Common myeloid progenitor, CD34-positive (primary cell): ENCODE measurements at regions not wholly inside any gene's neighbourhood (a gene's known extent, or its start where the extent isn't known, plus 50 kb on each side); places are given as distances from the start of the nearest gene placed in this dataset.
A peak's percentile ranks its signal among the peaks of the same experiment; 100 is the strongest.
"Not testable (repeated sequence)": the region's sequence is repeated elsewhere in the genome, so short reads cannot be mapped to it uniquely, and the experiment has no call there.

Source experiments
- CTCF ChIA-PET: fragments of 350-600 bp; sonication (Branson Sonifier 250); formaldehyde crosslinking; loops from one replicate; lab custom pipeline; 2021; ENCODE audit warnings: antibody characterized with exemption; lab: Charles Lee
- POLR2A ChIA-PET: fragments of 350-600 bp; sonication (Branson Sonifier 250); formaldehyde crosslinking; loops from one replicate; lab custom pipeline; 2021; ENCODE audit warnings: antibody characterized with exemption; lab: Charles Lee
- DNase-seq, 3 donors: peaks; one replicate each; pipeline versions ENCODE4 v3.0.0 to v3.0.0-alpha.2; 2013
- H3K27ac ChIP-seq, 2 experiments: 1 replicate in 1 of 2; 2 replicates in 1 of 2; pipeline ENCODE4 v1.7.0; 2013; ENCODE audit warnings: inconsistent platforms in 2 of 2, low read length in 2 of 2, mild to moderate bottlenecking in 2 of 2, low read depth in 1 of 2, moderate library complexity in 1 of 2; ENCODE audit not compliant: severe bottlenecking in 2 of 2, insufficient read depth in 1 of 2, poor library complexity in 1 of 2
- H3K27me3 ChIP-seq, 5 experiments: replicated peaks in 2 of 5; 1 replicate in 3 of 5; 2 replicates in 2 of 5; pipeline versions ENCODE4 v1.6.1 to v1.7.0; 2013; ENCODE audit warnings: low read length in 4 of 5, mild to moderate bottlenecking in 2 of 5, moderate library complexity in 2 of 5, inconsistent platforms in 1 of 5; ENCODE audit not compliant: insufficient read depth in 5 of 5, control insufficient read depth in 4 of 5
- H3K36me3 ChIP-seq, 4 experiments: 1 replicate in 2 of 4; 2 replicates in 2 of 4; pipeline versions ENCODE4 v1.6.1 to v1.7.0; 2013; ENCODE audit warnings: low read length in 3 of 4, control low read depth in 1 of 4, mild to moderate bottlenecking in 1 of 4; ENCODE audit not compliant: control insufficient read depth in 4 of 4, insufficient read depth in 4 of 4
- H3K4me1 ChIP-seq, 4 experiments: 1 replicate in 3 of 4; 2 replicates in 1 of 4; pipeline versions ENCODE4 v1.6.1 to v1.7.1; 2013; ENCODE audit warnings: low read length in 3 of 4, mild to moderate bottlenecking in 3 of 4, control low read depth in 1 of 4, inconsistent platforms in 1 of 4, moderate library complexity in 1 of 4; ENCODE audit not compliant: control insufficient read depth in 4 of 4, insufficient read depth in 4 of 4; ENCODE audit errors: control extremely low read depth in 1 of 4
- H3K4me3 ChIP-seq, 7 experiments: 1 replicate in 4 of 7; 2 replicates in 3 of 7; pipeline versions ENCODE4 v1.5.1 to v1.7.0; 2013; ENCODE audit warnings: mild to moderate bottlenecking in 7 of 7, low read length in 6 of 7, moderate library complexity in 6 of 7, inconsistent platforms in 2 of 7, low read depth in 2 of 7, control low read depth in 1 of 7; ENCODE audit not compliant: insufficient read depth in 4 of 7, control insufficient read depth in 1 of 7; ENCODE audit errors: extremely low read depth in 1 of 7
- H3K9me3 ChIP-seq, 5 experiments: 1 replicate in 4 of 5; 2 replicates in 1 of 5; pipeline versions ENCODE4 v1.6.1 to v1.7.1; 2013; ENCODE audit warnings: low read length in 4 of 5, mild to moderate bottlenecking in 2 of 5, inconsistent platforms in 1 of 5, low read depth in 1 of 5, moderate library complexity in 1 of 5; ENCODE audit not compliant: control insufficient read depth in 4 of 5, insufficient read depth in 2 of 5; ENCODE audit errors: control extremely low read depth in 1 of 5
- WGBS: methylation state at CpG from one replicate; pipeline ENCODE4 v1.1.5; 2013; ENCODE audit not compliant: insufficient coverage; 5-methylcytosine and 5-hydroxymethylcytosine counted together

- H3K27me3 ChIP-seq = no peaks in the 10 kb centered on the region
- no peaks in the 10 kb centered on the region for H3K4me1 ChIP-seq
- ChIA-PET CTCF (interaction anchor here (0.6 kb wide), 1 partner anchor 46 kb away, joined by 3 read pairs; no protein-coding TSS in a partner anchor), POLR2A (no interaction called here)
- no peaks in the 10 kb centered on the region for H3K36me3 ChIP-seq
- no peak for DNase-seq
- no peak overlapping the region for H3K27ac ChIP-seq
- H3K4me3 ChIP-seq = no peak overlapping the region
- no peaks in the 10 kb centered on the region for H3K9me3 ChIP-seq
- WGBS = 100% methylated on average over 2 of the region's 3 CpGs
Measured at GRCh38 chr10:21379143-21379542, 146.3 kb downstream of the SKIDA1 start.

DNA sequence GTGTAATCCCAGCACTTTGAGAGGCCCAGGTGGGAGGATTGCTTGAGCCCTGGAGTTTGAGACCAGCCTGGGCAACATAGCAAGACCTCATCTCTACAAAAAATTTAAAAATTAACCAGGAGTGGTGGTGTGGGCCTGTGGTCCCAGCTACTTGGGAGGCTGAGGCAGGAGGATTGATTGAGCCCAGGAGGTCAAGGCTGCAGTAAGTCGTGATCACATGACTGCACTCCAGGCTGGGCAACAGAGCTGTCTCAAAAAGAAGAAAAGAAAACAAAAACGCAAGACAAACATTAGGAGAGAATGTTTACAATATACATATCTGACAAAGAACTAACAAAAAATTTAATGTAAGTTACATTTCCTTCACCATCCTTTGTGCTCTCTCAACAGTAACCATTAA lies 150.2 kb downstream of the SKIDA1 start:
- no CpG with 5 or more reads among the region's 2 CpGs for whole genome bisulfite sequencing

GRCh38 chr10:21373881-21374280 lies 151.6 kb downstream of the SKIDA1 start:
- H3K36me3 ChIP-seq, H3K4me3 ChIP-seq, H3K9me3 ChIP-seq, H3K27ac ChIP-seq, DNase-seq, H3K27me3 ChIP-seq: not testable (repeated sequence)
- ChIA-PET POLR2A (interaction anchor here (0.7 kb wide), 1 partner anchor 282 kb away, joined by 3 read pairs; no protein-coding TSS in a partner anchor), CTCF (interaction anchor here (0.8 to 1.2 kb wide), 2 partner anchors 15 to 86 kb away, joined by 3 read pairs; no protein-coding TSS in a partner anchor)
- H3K4me1 ChIP-seq = peaks cover 0 to 11% (median 7%) of the 10 kb centered on the region in 4 experiments
- 93% methylated on average over 2 of the region's 3 CpGs for WGBS

More for the DNA sequence above, 150.2 kb downstream of the SKIDA1 start:
- H3K4me1 ChIP-seq, H3K4me3 ChIP-seq, H3K36me3 ChIP-seq, H3K9me3 ChIP-seq, POLR2A ChIA-PET, DNase-seq, H3K27ac ChIP-seq, H3K27me3 ChIP-seq, CTCF ChIA-PET: not testable (repeated sequence)

GRCh38 chr10:21372651-21373410 lies 152.7 kb downstream of the SKIDA1 start:
- DNase-seq = peak; percentile 58 to 88 (median 82)
- H3K9me3 ChIP-seq = no peaks in the 10 kb centered on the region
- H3K36me3 ChIP-seq = no peaks in the 10 kb centered on the region
- POLR2A ChIA-PET = no interaction called here
- CTCF ChIA-PET = no interaction called here
- 10% methylated on average over 1 of the region's 4 CpGs for WGBS
- H3K4me3 ChIP-seq = peak overlapping the region in 1 of 7 experiments; percentile 48
- H3K27me3 ChIP-seq = no peaks in the 10 kb centered on the region
- H3K4me1 ChIP-seq = peaks cover 0 to 18% (median 8%) of the 10 kb centered on the region in 4 experiments
- no peak overlapping the region for H3K27ac ChIP-seq

DNA sequence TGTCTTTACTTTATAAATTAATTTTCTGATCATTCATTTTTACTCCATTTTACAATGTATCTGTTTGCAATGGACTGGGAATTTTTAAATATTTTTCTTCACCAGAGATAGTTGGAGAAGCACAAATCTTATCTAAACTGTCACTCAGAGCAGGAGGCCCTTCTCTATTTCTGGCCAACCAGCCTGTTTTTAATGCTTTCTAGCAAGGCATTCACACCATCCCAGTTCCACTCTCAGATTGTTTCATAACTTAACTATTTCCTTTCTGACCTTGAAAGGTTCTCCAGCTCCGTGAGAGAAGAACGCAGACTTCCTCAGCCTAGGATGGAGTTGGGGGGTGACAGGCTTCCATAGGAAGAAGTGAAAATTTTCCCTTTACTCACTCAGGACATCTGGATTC lies 155.8 kb downstream of the SKIDA1 start:
- no peaks in the 10 kb centered on the region for H3K36me3 ChIP-seq
- POLR2A ChIA-PET = no interaction called here
- peaks cover 0 to 19% (median 8%) of the 10 kb centered on the region in 4 experiments for H3K4me1 ChIP-seq
- CTCF ChIA-PET = no interaction called here
- no peak overlapping the region for H3K4me3 ChIP-seq
- no peak for DNase-seq
- no peaks in the 10 kb centered on the region for H3K9me3 ChIP-seq
- H3K27me3 ChIP-seq = no peaks in the 10 kb centered on the region
- no peak overlapping the region for H3K27ac ChIP-seq
- 94% methylated on average over 2 of the region's 2 CpGs for WGBS

- DNase-seq = no peak
- no peaks in the 10 kb centered on the region for H3K36me3 ChIP-seq
- H3K27me3 ChIP-seq = no peaks in the 10 kb centered on the region
- H3K27ac ChIP-seq = no peak overlapping the region
- ChIA-PET CTCF (no interaction called here), POLR2A (interaction anchor here (0.6 kb wide), 1 partner anchor 438 kb away, joined by 3 read pairs; no protein-coding TSS in a partner anchor)
- WGBS = 100% methylated on average over 3 of the region's 9 CpGs
- no peaks in the 10 kb centered on the region for H3K9me3 ChIP-seq
- peaks cover 0 to 19% (median 8%) of the 10 kb centered on the region in 4 experiments for H3K4me1 ChIP-seq
- H3K4me3 ChIP-seq = no peak overlapping the region
Measured at GRCh38 chr10:21368728-21369425, 156.6 kb downstream of the SKIDA1 start.
